Activated naive CD4-positive, alpha-beta T cell treated with anti-CD3 and anti-CD28 coated beads, Interleukin-2, amount 50 U/mL, for 24 hours (primary cell): ENCODE measurements at regions not wholly inside any gene's neighbourhood (a gene's known extent, or its start where the extent isn't known, plus 50 kb on each side); places are given as distances from the start of the nearest gene placed in this dataset.
"Not testable (repeated sequence)": the region's sequence is repeated elsewhere in the genome, so short reads cannot be mapped to it uniquely, and the experiment has no call there.

Experiments
- H3K27ac Mint-ChIP-seq: one replicate; pipeline ENCODE4 v1.8.0; 2021; ENCODE audit warnings: mild to moderate bottlenecking, mixed read lengths
- H3K27me3 Mint-ChIP-seq: one replicate; pipeline ENCODE4 v1.8.0; 2021; ENCODE audit warnings: mixed read lengths
- H3K36me3 Mint-ChIP-seq: one replicate; pipeline ENCODE4 v1.8.0; 2021; ENCODE audit warnings: mixed read lengths
- H3K4me1 Mint-ChIP-seq: one replicate; pipeline ENCODE4 v1.8.0; 2021; ENCODE audit warnings: mixed read lengths
- H3K4me3 Mint-ChIP-seq: one replicate; pipeline ENCODE4 v1.8.0; 2021; ENCODE audit warnings: mild to moderate bottlenecking, mixed read lengths
- H3K9me3 Mint-ChIP-seq: one replicate; pipeline ENCODE4 v1.8.0; 2021; ENCODE audit warnings: mixed read lengths

- Mint-ChIP-seq H3K27ac (no peak overlapping the region), H3K36me3 (no peaks in the 10 kb centered on the region), H3K4me3 (no peak overlapping the region), H3K27me3 (peaks cover 13% of the 10 kb centered on the region), H3K9me3 (no peaks in the 10 kb centered on the region), H3K4me1 (peaks cover 31% of the 10 kb centered on the region)
Measured at GRCh38 chr6:3916211-3916610, 67.0 kb downstream of the FAM50B start.

DNA sequence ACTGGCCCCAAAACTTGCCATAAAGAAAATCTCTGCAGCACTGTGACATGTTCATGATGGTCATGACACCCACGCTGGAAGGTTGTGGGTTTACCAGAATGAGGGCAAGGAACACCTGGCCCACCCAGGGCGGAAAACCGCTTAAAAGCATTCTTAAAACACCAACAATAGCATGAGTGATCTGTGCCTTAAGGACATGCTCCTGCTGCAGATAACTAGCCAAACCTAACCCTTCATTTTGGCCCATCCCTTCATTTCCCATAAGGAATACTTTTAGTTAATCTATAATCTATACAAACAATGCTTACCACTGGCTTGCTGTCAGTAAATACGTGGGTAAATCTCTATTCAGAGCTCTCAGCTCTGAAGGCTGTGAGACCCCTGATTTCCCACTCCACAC, 67.6 kb downstream of the FAM50B start:
- not testable (repeated sequence) for H3K27me3 Mint-ChIP-seq, H3K4me3 Mint-ChIP-seq, H3K27ac Mint-ChIP-seq, H3K9me3 Mint-ChIP-seq, H3K36me3 Mint-ChIP-seq
- H3K4me1 Mint-ChIP-seq = peaks cover 31% of the 10 kb centered on the region

GRCh38 chr6:3918469-3918868, 69.3 kb downstream of the FAM50B start:
- H3K27ac Mint-ChIP-seq = no peak overlapping the region
- peaks cover 28% of the 10 kb centered on the region for H3K4me1 Mint-ChIP-seq
- H3K27me3 Mint-ChIP-seq = peaks cover 3% of the 10 kb centered on the region
- H3K9me3 Mint-ChIP-seq = no peaks in the 10 kb centered on the region
- no peaks in the 10 kb centered on the region for H3K36me3 Mint-ChIP-seq
- H3K4me3 Mint-ChIP-seq = no peak overlapping the region

GRCh38 chr6:3919130-3919628, 70.0 kb downstream of the FAM50B start:
- Mint-ChIP-seq H3K9me3 (no peaks in the 10 kb centered on the region), H3K36me3 (no peaks in the 10 kb centered on the region), H3K4me1 (peaks cover 23% of the 10 kb centered on the region), H3K27me3 (peaks cover under 1% of the 10 kb centered on the region), H3K4me3 (no peak overlapping the region), H3K27ac (no peak overlapping the region)

DNA sequence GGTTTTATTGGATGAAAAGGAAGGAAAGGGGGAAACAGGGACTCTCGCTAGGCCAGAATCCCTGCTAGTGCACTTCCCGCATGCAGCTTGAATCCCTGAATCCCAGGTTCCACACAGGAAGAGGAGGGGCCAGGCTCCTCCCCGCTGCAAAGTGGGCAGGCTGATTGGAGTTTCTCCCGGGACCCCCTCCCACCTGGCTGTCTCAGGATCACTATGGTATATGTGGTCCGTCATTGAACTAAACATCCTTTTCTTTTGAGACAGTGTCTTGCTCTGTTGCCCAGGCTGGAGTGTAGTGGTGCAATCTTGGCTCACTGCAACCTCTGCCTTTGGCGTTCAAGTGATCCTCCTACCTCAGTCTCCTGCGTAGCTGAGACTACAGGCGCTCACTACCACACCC, 70.7 kb downstream of the FAM50B start:
- Mint-ChIP-seq H3K36me3 (no peaks in the 10 kb centered on the region), H3K27me3 (no peaks in the 10 kb centered on the region), H3K4me3 (no peak overlapping the region), H3K27ac (no peak overlapping the region), H3K9me3 (no peaks in the 10 kb centered on the region), H3K4me1 (peaks cover 16% of the 10 kb centered on the region)

DNA sequence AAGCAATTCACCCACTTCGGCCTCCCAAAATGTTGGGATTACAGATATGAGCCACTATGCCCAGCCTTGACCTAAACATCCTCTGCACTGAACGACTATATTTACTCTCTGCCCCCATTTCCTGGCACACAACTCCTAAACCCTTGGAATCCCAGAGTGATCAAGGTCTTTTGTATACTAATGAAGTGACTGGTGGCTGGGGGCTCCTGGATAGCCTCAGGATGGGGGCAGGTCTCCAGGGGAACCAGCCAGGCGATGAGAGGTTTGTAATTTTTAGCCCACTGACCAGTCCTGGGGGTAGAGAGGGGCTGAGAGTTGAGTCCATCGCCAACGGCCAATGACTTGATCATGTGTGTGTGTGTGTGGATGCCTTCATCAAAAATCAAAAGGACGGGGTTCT, 71.1 kb downstream of the FAM50B start:
- no peak overlapping the region for H3K27ac Mint-ChIP-seq
- no peaks in the 10 kb centered on the region for H3K36me3 Mint-ChIP-seq
- H3K4me1 Mint-ChIP-seq = peaks cover 12% of the 10 kb centered on the region
- H3K9me3 Mint-ChIP-seq = no peaks in the 10 kb centered on the region
- H3K4me3 Mint-ChIP-seq = no peak overlapping the region
- no peaks in the 10 kb centered on the region for H3K27me3 Mint-ChIP-seq

GRCh38 chr6:3921663-3922062, 72.5 kb downstream of the FAM50B start:
- Mint-ChIP-seq H3K36me3 (no peaks in the 10 kb centered on the region), H3K27ac (no peak overlapping the region), H3K9me3 (no peaks in the 10 kb centered on the region), H3K4me3 (no peak overlapping the region), H3K27me3 (no peaks in the 10 kb centered on the region), H3K4me1 (no peaks in the 10 kb centered on the region)

- not testable (repeated sequence) for H3K4me1 Mint-ChIP-seq, H3K4me3 Mint-ChIP-seq, H3K9me3 Mint-ChIP-seq, H3K27ac Mint-ChIP-seq, H3K36me3 Mint-ChIP-seq, H3K27me3 Mint-ChIP-seq
Measured at GRCh38 chr6:3922619-3923018, 73.4 kb downstream of the FAM50B start.

GRCh38 chr6:3925223-3926149, 76.3 kb downstream of the FAM50B start:
- H3K27me3 Mint-ChIP-seq, H3K4me3 Mint-ChIP-seq, H3K4me1 Mint-ChIP-seq, H3K9me3 Mint-ChIP-seq, H3K27ac Mint-ChIP-seq, H3K36me3 Mint-ChIP-seq: not testable (repeated sequence)

GRCh38 chr6:3926150-3926482, 76.9 kb downstream of the FAM50B start:
- H3K27ac Mint-ChIP-seq = no peak overlapping the region

DNA sequence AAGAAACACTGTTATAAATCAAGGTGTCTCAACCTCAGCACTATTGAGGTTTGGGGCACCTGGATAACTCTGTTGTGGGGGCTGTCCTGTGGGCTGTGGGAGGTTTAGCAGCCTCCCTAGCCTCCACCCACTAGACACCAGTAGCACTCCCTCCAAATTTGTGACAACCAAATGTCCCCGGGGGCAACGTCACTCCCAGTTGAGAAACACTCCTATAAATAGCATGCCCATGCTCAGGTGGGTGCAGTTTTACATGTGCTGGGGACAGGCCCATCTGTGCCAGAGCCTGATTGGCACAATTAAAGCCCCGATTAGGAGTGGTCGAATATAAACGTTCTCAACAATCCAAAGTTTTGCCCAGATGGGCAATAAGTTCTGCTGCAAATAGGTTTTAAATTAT, 78.9 kb downstream of the FAM50B start:
- H3K36me3 Mint-ChIP-seq = no peaks in the 10 kb centered on the region
- no peak overlapping the region for H3K27ac Mint-ChIP-seq
- no peaks in the 10 kb centered on the region for H3K27me3 Mint-ChIP-seq
- no peak overlapping the region for H3K4me3 Mint-ChIP-seq
- H3K9me3 Mint-ChIP-seq = no peaks in the 10 kb centered on the region
- no peaks in the 10 kb centered on the region for H3K4me1 Mint-ChIP-seq

More at GRCh38 chr6:3926150-3926482, 76.9 kb downstream of the FAM50B start:
- Mint-ChIP-seq H3K4me3 (no peak overlapping the region), H3K27me3 (no peaks in the 10 kb centered on the region), H3K36me3 (no peaks in the 10 kb centered on the region), H3K4me1 (no peaks in the 10 kb centered on the region), H3K9me3 (no peaks in the 10 kb centered on the region)

DNA sequence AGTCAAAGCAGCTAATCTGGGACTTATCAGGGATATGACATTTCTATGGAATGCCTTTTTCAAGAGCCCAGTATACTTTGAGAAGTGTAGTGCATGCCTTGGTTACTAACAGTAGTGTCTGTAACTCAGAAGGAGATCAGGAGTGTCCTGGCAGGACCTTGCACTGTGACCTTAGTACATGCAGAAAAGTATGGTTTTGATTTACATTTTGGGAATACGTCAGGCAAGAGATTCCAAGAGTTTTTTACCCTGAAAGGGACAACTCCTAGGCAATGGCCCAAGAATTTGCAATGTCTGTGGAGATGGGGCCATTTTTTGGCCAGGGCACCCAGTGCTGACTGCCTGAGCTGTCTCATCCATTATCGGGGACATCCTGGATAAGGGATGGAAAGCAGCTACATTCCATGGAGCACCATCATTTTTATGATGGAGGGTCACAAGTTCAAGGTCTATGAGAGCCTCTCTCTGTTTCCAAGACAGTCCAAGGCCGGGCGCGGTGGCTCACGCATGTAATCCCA, 80.2 kb downstream of the FAM50B start:
- no peaks in the 10 kb centered on the region for H3K27me3 Mint-ChIP-seq
- H3K36me3 Mint-ChIP-seq = no peaks in the 10 kb centered on the region
- no peaks in the 10 kb centered on the region for H3K4me1 Mint-ChIP-seq
- H3K9me3 Mint-ChIP-seq = no peaks in the 10 kb centered on the region
- no peak overlapping the region for H3K4me3 Mint-ChIP-seq
- H3K27ac Mint-ChIP-seq = no peak overlapping the region

DNA sequence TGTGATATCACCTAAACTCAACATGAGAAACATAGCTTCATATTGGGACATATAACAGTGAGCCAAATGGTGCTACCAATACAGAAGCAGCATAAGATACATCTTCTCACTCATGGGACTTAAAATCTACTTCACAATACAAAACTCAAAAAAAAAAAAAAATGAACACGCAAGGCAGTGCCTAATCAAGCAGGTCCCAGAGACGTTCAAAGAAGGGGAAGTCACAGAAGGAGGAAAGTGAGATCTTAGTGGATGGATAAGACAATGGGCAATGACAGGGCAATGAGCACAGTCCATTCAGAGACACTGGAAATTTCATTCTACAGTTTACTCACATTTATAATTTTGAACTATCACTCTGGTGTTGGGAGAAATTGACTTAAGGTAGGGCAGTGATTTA, 88.3 kb downstream of the FAM50B start:
- no peaks in the 10 kb centered on the region for H3K36me3 Mint-ChIP-seq
- H3K9me3 Mint-ChIP-seq = no peaks in the 10 kb centered on the region
- no peak overlapping the region for H3K4me3 Mint-ChIP-seq
- peaks cover 7% of the 10 kb centered on the region for H3K27me3 Mint-ChIP-seq
- H3K4me1 Mint-ChIP-seq = no peaks in the 10 kb centered on the region
- no peak overlapping the region for H3K27ac Mint-ChIP-seq

GRCh38 chr6:3938715-3939367, 89.7 kb downstream of the FAM50B start:
- no peak overlapping the region for H3K27ac Mint-ChIP-seq
- H3K27me3 Mint-ChIP-seq = peaks cover 7% of the 10 kb centered on the region
- H3K9me3 Mint-ChIP-seq = no peaks in the 10 kb centered on the region
- H3K36me3 Mint-ChIP-seq = no peaks in the 10 kb centered on the region
- no peak overlapping the region for H3K4me3 Mint-ChIP-seq
- no peaks in the 10 kb centered on the region for H3K4me1 Mint-ChIP-seq

DNA sequence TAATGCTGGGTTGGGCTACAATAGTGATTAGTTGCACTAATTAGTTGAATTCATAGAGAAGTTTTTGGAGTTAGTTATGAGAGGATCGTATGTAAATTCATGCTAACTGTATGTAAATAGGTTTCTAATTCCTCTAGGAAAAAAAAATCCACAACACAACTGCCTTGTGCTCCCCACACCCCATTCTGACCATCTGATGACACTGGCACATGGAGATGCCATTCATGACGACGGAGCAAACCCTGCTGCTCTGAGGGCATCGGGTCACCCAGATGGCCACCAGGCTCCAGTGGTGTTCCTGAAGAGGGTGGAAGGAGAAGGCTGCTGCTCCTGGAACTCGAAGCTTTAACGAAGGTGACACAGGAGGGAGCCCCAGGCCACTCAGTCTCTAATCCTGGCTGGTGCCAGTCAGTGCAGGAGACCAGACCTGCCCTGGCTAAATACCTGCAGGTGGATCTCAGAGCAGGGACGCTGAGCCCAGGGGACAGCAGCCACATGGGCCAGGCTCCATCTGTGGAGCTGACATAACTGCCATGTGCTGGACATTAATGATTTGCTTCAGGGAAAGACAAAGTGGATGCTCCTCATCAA, 90.3 kb downstream of the FAM50B start:
- Mint-ChIP-seq H3K4me3 (no peak overlapping the region), H3K9me3 (no peaks in the 10 kb centered on the region), H3K36me3 (no peaks in the 10 kb centered on the region), H3K4me1 (no peaks in the 10 kb centered on the region), H3K27me3 (peaks cover 10% of the 10 kb centered on the region), H3K27ac (no peak overlapping the region)

GRCh38 chr6:3939964-3940363, 90.8 kb downstream of the FAM50B start:
- Mint-ChIP-seq H3K36me3 (no peaks in the 10 kb centered on the region), H3K27ac (no peak overlapping the region), H3K9me3 (no peaks in the 10 kb centered on the region), H3K27me3 (peaks cover 13% of the 10 kb centered on the region), H3K4me3 (no peak overlapping the region), H3K4me1 (no peaks in the 10 kb centered on the region)
